Kidney (tissue), 13 donors: ENCODE measurements at regions not wholly inside any gene's neighbourhood (a gene's known extent, or its start where the extent isn't known, plus 50 kb on each side); places are given as distances from the start of the nearest gene placed in this dataset.
A peak's percentile ranks its signal among the peaks of the same experiment; 100 is the strongest.

ENCODE experiments used
- DNase-seq, 5 donors: peaks; one replicate each; pipeline ENCODE4 v3.0.0-alpha.2; 2013 to 2020
- FAIRE-seq: peaks from 2 replicates; lab custom pipeline; 2012; peaks lifted over from hg19 to GRCh38; lab: Jason Lieb, UNC
- H3K27ac ChIP-seq, 2 donors: one replicate each; pipeline ENCODE4 v1.7.0; 2013; ENCODE audit warnings: low read depth in 2 of 2, low read length in 2 of 2, inconsistent platforms in 1 of 2
- H3K27me3 ChIP-seq: one replicate; pipeline ENCODE4 v1.7.1; 2013; ENCODE audit warnings: low read length, inconsistent platforms; ENCODE audit not compliant: control insufficient read depth, insufficient read depth
- H3K36me3 ChIP-seq, 3 donors: one replicate each; pipeline versions ENCODE4 v1.7.0 to v1.7.1; 2013; ENCODE audit warnings: low read length in 3 of 3, control low read depth in 1 of 3, inconsistent platforms in 1 of 3; ENCODE audit not compliant: insufficient read depth in 3 of 3, control insufficient read depth in 2 of 3
- H3K4me1 ChIP-seq, 3 donors: one replicate each; pipeline versions ENCODE4 v1.7.0 to v1.7.1; 2013; ENCODE audit warnings: low read length in 3 of 3, inconsistent platforms in 1 of 3, low read depth in 1 of 3; ENCODE audit not compliant: control insufficient read depth in 2 of 3, insufficient read depth in 2 of 3
- H3K4me3 ChIP-seq, 3 donors: one replicate each; pipeline versions ENCODE4 v1.7.0 to v1.8.1; 2013; ENCODE audit warnings: low read length in 3 of 3, control low read depth in 1 of 3, inconsistent platforms in 1 of 3
- H3K9ac ChIP-seq, 3 donors: one replicate each; pipeline versions ENCODE4 v1.7.0 to v1.7.1; 2013; ENCODE audit warnings: low read length in 3 of 3, control low read depth in 1 of 3, inconsistent platforms in 1 of 3
- H3K9me3 ChIP-seq, 3 donors: one replicate each; pipeline versions ENCODE4 v1.7.0 to v1.7.1; 2013; ENCODE audit warnings: low read length in 3 of 3, control low read depth in 1 of 3, inconsistent platforms in 1 of 3; ENCODE audit not compliant: control insufficient read depth in 2 of 3, insufficient read depth in 1 of 3
- intact Hi-C: fragments of 100-400 bp; cut with DNase I; formaldehyde crosslinking; loops from one replicate; pipeline ENCODE4 v1.11.1; 2022
- TF ChIP-seq, protein P1 (sequence below): IDR thresholded peaks from 3 replicates; pipeline ENCODE4 v1.5.1; 2012; ENCODE audit warnings: mild to moderate bottlenecking, moderate library complexity, borderline replicate concordance; ENCODE audit not compliant: insufficient read depth; ENCODE audit errors: extremely low read depth
- donor health status: control.
- donor health status: control.
- donor health status: control.
- donor health status: control.
- donor health status: control.
- donor health status: DM: yes; HTN: yes; CAD: no.
- donor health status: Normal renal cell carcinoma (clear cell type).

DNA sequence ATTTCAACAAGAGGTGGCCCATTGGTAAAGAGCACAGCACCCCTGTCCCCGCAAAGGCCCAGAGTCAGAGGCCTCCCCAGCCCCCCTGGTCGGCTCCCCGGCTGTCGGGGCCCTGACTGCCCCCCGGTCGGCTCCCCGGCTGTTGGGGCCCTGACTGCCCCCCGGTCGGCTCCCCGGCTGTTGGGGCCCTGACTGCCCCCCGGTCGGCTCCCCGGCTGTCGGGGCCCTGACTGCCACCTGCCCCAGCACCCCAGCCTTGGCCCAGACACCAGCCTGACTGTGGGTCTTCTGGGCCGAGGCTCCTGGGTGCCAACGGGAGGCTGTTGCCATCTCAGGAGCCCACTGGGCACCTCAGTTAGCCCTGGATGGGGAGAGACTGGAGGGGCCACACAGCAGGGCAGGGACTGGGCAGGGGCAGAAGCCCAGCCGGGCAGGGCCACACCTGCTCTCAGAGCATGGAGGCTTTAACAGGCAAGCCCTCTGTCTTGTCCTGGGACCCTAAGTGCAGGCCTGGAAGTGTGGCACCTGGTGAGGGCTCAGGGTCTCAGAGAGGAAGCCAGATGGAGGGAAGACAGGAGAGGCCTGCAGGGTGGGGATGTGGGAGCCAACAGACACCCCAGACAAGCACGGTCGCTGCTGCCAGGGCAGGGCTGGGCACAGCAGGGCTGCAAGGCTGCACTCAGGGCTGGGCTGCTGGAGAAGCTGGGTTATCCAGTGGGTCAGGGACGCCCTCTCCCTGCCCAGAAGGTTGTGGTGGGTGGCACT lies 56.5 kb downstream of the JAKMIP3 start:
- Histone ChIP-seq H3K27ac (no peak overlapping the region), H3K4me3 (no peak overlapping the region), H3K4me1 (no peaks in the 10 kb centered on the region), H3K36me3 (no peaks in the 10 kb centered on the region), H3K9me3 (no peaks in the 10 kb centered on the region), H3K9ac (no peak overlapping the region), H3K27me3 (no peaks in the 10 kb centered on the region)
- DNase-seq = peak in 1 of 5 donors; percentile 50
- TF ChIP-seq, protein P1, sequence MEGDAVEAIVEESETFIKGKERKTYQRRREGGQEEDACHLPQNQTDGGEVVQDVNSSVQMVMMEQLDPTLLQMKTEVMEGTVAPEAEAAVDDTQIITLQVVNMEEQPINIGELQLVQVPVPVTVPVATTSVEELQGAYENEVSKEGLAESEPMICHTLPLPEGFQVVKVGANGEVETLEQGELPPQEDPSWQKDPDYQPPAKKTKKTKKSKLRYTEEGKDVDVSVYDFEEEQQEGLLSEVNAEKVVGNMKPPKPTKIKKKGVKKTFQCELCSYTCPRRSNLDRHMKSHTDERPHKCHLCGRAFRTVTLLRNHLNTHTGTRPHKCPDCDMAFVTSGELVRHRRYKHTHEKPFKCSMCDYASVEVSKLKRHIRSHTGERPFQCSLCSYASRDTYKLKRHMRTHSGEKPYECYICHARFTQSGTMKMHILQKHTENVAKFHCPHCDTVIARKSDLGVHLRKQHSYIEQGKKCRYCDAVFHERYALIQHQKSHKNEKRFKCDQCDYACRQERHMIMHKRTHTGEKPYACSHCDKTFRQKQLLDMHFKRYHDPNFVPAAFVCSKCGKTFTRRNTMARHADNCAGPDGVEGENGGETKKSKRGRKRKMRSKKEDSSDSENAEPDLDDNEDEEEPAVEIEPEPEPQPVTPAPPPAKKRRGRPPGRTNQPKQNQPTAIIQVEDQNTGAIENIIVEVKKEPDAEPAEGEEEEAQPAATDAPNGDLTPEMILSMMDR = no peak
- no peak for FAIRE-seq
- intact Hi-C loops = no loop called here

- no peaks in the 10 kb centered on the region for H3K27me3 ChIP-seq
Observed at GRCh38 chr10:132122939-132123445, 57.2 kb downstream of the JAKMIP3 start.

DNA sequence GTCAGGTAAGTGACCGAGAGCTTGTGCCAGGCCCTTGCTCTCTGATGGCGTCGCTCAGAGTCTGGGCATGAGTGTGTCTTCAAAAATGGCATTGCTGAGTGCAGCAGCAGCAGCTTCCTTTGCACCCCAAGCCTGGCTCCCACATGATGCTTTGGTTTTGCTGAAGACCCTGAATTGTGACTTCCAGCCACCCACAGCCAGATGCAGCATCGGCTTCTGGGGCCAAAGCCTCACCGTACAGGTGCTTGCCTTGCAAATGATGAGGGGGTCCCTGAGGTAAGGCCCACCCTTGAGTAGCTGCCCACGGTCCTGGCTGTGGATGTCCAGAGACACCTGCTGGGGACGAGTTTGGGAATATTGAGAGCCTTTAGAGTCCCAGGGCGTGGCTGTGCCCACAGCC lies 57.9 kb downstream of the JAKMIP3 start:
- FAIRE-seq (no peak), DNase-seq (peak in 1 of 5 donors; percentile 37)
- intact Hi-C loops = no loop called here
- no peak overlapping the region for H3K4me3 ChIP-seq
- no peaks in the 10 kb centered on the region for H3K36me3 ChIP-seq
- H3K9me3 ChIP-seq = peaks cover 0 to 8% (median 3%) of the 10 kb centered on the region in 3 donors
- H3K27ac ChIP-seq = no peak overlapping the region
- TF ChIP-seq, protein P1 = no peak
- H3K9ac ChIP-seq = no peak overlapping the region
- H3K27me3 ChIP-seq = no peaks in the 10 kb centered on the region
- no peaks in the 10 kb centered on the region for H3K4me1 ChIP-seq

More at GRCh38 chr10:132122939-132123445, 57.2 kb downstream of the JAKMIP3 start:
- H3K4me1 ChIP-seq = no peaks in the 10 kb centered on the region
- intact Hi-C loops = no loop called here
- DNase-seq = peak in 1 of 5 donors; percentile 43
- H3K9ac ChIP-seq = no peak overlapping the region
- H3K9me3 ChIP-seq = peaks cover 0 to 3% (median 0%) of the 10 kb centered on the region in 3 donors
- no peak overlapping the region for H3K4me3 ChIP-seq
- FAIRE-seq = no peak
- no peak overlapping the region for H3K27ac ChIP-seq
- TF ChIP-seq, protein P1 = no peak
- H3K36me3 ChIP-seq = no peaks in the 10 kb centered on the region
